ENCODE measurements at regions not wholly inside any gene's neighbourhood (a gene's known extent, or its start where the extent isn't known, plus 50 kb on each side); places are given as distances from the start of the nearest gene placed in this dataset.

- no peaks in the 10 kb centered on the region for H3K9me3 ChIP-seq
- 95% methylated on average over 8 of the region's 8 CpGs for WGBS
- H3K4me1 ChIP-seq = peaks cover 9% of the 10 kb centered on the region
- H3K36me3 ChIP-seq = no peaks in the 10 kb centered on the region
- TF ChIP-seq POLR2A (IDR thresholded peaks at IDR 0.05) (no peak), EP300 (IDR thresholded peaks at IDR 0.05) (no peak), POLR2AphosphoS5 (IDR thresholded peaks at IDR 0.05) (no peak), CTCF (IDR thresholded peaks at IDR 0.05) (no peak)
- no peak overlapping the region for H3K4me3 ChIP-seq
- no peak for DNase-seq (ENCODE audit: low spot score in 2 of 2)
- no peak overlapping the region for H3K27ac ChIP-seq
- no peaks in the 10 kb centered on the region for H3K27me3 ChIP-seq
These were observed 99.7 kb downstream of the SPRY4 start for GRCh38 chr5:142225141-142225540.

- Histone ChIP-seq H3K9me3 (no peaks in the 10 kb centered on the region), H3K27me3 (no peaks in the 10 kb centered on the region), H3K4me3 (no peak overlapping the region), H3K27ac (no peak overlapping the region), H3K4me1 (peaks cover 9% of the 10 kb centered on the region), H3K36me3 (no peaks in the 10 kb centered on the region)
- DNase-seq (ENCODE audit: low spot score in 2 of 2) = no peak
- 88% methylated on average over 12 of the region's 12 CpGs for WGBS
- no peak for TF ChIP-seq POLR2A (IDR thresholded peaks at IDR 0.05)
- no peak for TF ChIP-seq CTCF (IDR thresholded peaks at IDR 0.05)
- no peak for TF ChIP-seq EP300 (IDR thresholded peaks at IDR 0.05)
- TF ChIP-seq POLR2AphosphoS5 (IDR thresholded peaks at IDR 0.05) = no peak
These were observed 101.8 kb downstream of the SPRY4 start for GRCh38 chr5:142222866-142223558.

- no peaks in the 10 kb centered on the region for H3K27me3 ChIP-seq
- peak in 1 of 2 donors; percentile 33 for DNase-seq (ENCODE audit: low spot score in 2 of 2)
- no peak overlapping the region for H3K4me3 ChIP-seq
- no peak for TF ChIP-seq POLR2A (IDR thresholded peaks at IDR 0.05)
- TF ChIP-seq CTCF (IDR thresholded peaks at IDR 0.05) = no peak
- TF ChIP-seq POLR2AphosphoS5 (IDR thresholded peaks at IDR 0.05) = no peak
- TF ChIP-seq EP300 (IDR thresholded peaks at IDR 0.05) = no peak
- WGBS = 53% methylated on average over 10 of the region's 14 CpGs
- H3K4me1 ChIP-seq = peaks cover 9% of the 10 kb centered on the region
- no peak overlapping the region for H3K27ac ChIP-seq
- H3K9me3 ChIP-seq = no peaks in the 10 kb centered on the region
- H3K36me3 ChIP-seq = no peaks in the 10 kb centered on the region
These were observed 102.5 kb downstream of the SPRY4 start for GRCh38 chr5:142222225-142222865.

- 72% methylated on average over 11 of the region's 11 CpGs for WGBS
- Histone ChIP-seq H3K36me3 (no peaks in the 10 kb centered on the region), H3K4me3 (no peak overlapping the region), H3K27me3 (no peaks in the 10 kb centered on the region), H3K4me1 (peaks cover 14% of the 10 kb centered on the region), H3K27ac (peak overlapping the region; percentile 5), H3K9me3 (no peaks in the 10 kb centered on the region)
- TF ChIP-seq EP300 (IDR thresholded peaks at IDR 0.05) = no peak
- no peak for TF ChIP-seq POLR2AphosphoS5 (IDR thresholded peaks at IDR 0.05)
- no peak for TF ChIP-seq CTCF (IDR thresholded peaks at IDR 0.05)
- TF ChIP-seq POLR2A (IDR thresholded peaks at IDR 0.05) = no peak
- peak in 1 of 2 donors; percentile 20 for DNase-seq (ENCODE audit: low spot score in 2 of 2)
These were observed 103.5 kb downstream of the SPRY4 start for GRCh38 chr5:142221091-142221860.

GRCh38 chr5:142219146-142219545 is 105.7 kb downstream of the SPRY4 start:
- TF ChIP-seq POLR2AphosphoS5 (IDR thresholded peaks at IDR 0.05) = no peak
- TF ChIP-seq EP300 (IDR thresholded peaks at IDR 0.05) = no peak
- TF ChIP-seq CTCF (IDR thresholded peaks at IDR 0.05) = no peak
- no peak for TF ChIP-seq POLR2A (IDR thresholded peaks at IDR 0.05)
- H3K4me3 ChIP-seq = no peak overlapping the region
- H3K27me3 ChIP-seq = no peaks in the 10 kb centered on the region
- no peaks in the 10 kb centered on the region for H3K9me3 ChIP-seq
- no peak for DNase-seq (ENCODE audit: low spot score in 2 of 2)
- no peak overlapping the region for H3K27ac ChIP-seq
- 92% methylated on average over 7 of the region's 7 CpGs for WGBS
- H3K36me3 ChIP-seq = no peaks in the 10 kb centered on the region
- peaks cover 21% of the 10 kb centered on the region for H3K4me1 ChIP-seq

All from suprapubic skin (tissue), 4 donors.